ENCODE measurements at regions not wholly inside any gene's neighbourhood (a gene's known extent, or its start where the extent isn't known, plus 50 kb on each side); places are given as distances from the start of the nearest gene placed in this dataset.

DNA sequence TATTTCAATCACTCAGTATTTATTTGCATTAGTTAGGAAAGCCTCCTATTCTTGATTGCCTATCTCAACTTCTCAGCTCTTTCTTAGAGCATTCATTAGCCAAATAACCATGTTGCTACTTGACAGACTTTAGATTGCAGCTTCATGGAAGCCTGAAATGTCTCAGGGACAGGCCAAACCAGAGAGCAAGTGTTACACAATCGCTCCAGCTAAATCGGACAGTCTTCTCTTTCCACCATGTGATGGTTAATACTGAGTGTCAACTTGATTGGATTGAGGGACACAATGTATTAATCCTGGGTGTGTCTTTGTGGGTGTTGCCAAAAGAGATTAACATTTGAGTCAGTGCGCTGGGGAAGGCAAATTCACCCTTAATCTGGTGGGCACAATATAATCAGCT is 106.5 kb upstream of the DRD2 start:
- TF ChIP-seq, protein P1, sequence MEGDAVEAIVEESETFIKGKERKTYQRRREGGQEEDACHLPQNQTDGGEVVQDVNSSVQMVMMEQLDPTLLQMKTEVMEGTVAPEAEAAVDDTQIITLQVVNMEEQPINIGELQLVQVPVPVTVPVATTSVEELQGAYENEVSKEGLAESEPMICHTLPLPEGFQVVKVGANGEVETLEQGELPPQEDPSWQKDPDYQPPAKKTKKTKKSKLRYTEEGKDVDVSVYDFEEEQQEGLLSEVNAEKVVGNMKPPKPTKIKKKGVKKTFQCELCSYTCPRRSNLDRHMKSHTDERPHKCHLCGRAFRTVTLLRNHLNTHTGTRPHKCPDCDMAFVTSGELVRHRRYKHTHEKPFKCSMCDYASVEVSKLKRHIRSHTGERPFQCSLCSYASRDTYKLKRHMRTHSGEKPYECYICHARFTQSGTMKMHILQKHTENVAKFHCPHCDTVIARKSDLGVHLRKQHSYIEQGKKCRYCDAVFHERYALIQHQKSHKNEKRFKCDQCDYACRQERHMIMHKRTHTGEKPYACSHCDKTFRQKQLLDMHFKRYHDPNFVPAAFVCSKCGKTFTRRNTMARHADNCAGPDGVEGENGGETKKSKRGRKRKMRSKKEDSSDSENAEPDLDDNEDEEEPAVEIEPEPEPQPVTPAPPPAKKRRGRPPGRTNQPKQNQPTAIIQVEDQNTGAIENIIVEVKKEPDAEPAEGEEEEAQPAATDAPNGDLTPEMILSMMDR (IDR thresholded peaks at IDR 0.05), result no peak
- no peak for TF ChIP-seq POLR2A (IDR thresholded peaks at IDR 0.05)
